K562 (cell line): ENCODE measurements at regions not wholly inside any gene's neighbourhood (a gene's known extent, or its start where the extent isn't known, plus 50 kb on each side); places are given as distances from the start of the nearest gene placed in this dataset.

ENCODE experiments used
- ATAC-seq: fragments of 200-7000 bp; cut with Tn5 transposase; 3 replicates; pipeline ENCODE4 v1.9.1; 2020; ENCODE audit warnings: moderate library complexity
- BruUV-seq: library from RNA; stranded (reverse); fragments of 400-500 nt; replicated peaks from 2 replicates; lab custom pipeline; 2021; lab: Mats Ljungman, UMichigan
- CTCF ChIA-PET: fragments of 300-600 bp; formaldehyde crosslinking; extraction: SDS; loops from one replicate; lab custom pipeline; 2021; ENCODE audit warnings: low intra/inter-chr PET ratio; lab: Yijun Ruan, JAX
- POLR2A ChIA-PET: fragments of 300-600, 350-650 bp; sonication (Branson Sonifier 250); formaldehyde crosslinking; extraction: SDS; loops from one replicate; lab custom pipeline; 2021; ENCODE audit warnings: antibody characterized with exemption, inconsistent platforms; lab: Yijun Ruan, JAX
- DNase-seq, 4 experiments: peaks; one replicate each; pipeline versions ENCODE4 v3.0.0 to v3.0.0-alpha.2; 2011 to 2018; ENCODE audit warnings: low spot score in 3 of 4, mixed read lengths in 3 of 4; ENCODE audit errors: extremely low read depth in 1 of 4
- FAIRE-seq: peaks from 2 replicates; lab custom pipeline; 2011; peaks lifted over from hg19 to GRCh38; lab: Jason Lieb, UNC
- H2AFZ ChIP-seq: 2 replicates; pipeline ENCODE4 v1.6.0; 2011; ENCODE audit warnings: low read depth, low read length, control low read depth, inconsistent platforms
- H3K27ac ChIP-seq: fragments of 200-600 bp; 3 replicates; pipeline ENCODE4 v1.8.0; 2011; ENCODE audit warnings: low read depth, mild to moderate bottlenecking, control low read depth, inconsistent platforms, low read length, moderate library complexity, mixed read lengths; ENCODE audit errors: extremely low read depth
- H3K27me3 ChIP-seq, 2 experiments: fragments of 300-600 bp in 1 of 2; 2 replicates in 1 of 2; 3 replicates in 1 of 2; pipeline versions ENCODE4 v1.6.0 to v1.8.0; 2011; ENCODE audit warnings: inconsistent platforms in 2 of 2, low read length in 2 of 2, mild to moderate bottlenecking in 1 of 2, mixed read lengths in 1 of 2, moderate library complexity in 1 of 2; ENCODE audit not compliant: control insufficient read depth in 2 of 2, insufficient read depth in 2 of 2
- H3K36me3 ChIP-seq: fragments of 300-600 bp; 3 replicates; pipeline ENCODE4 v1.8.0; 2011; ENCODE audit warnings: mild to moderate bottlenecking, low read length, inconsistent platforms; ENCODE audit not compliant: control insufficient read depth, insufficient read depth
- H3K4me1 ChIP-seq, 2 experiments: fragments of 200-600 bp in 1 of 2; replicated peaks in 1 of 2; 2 replicates in 1 of 2; 3 replicates in 1 of 2; pipeline versions ENCODE4 v1.5.1 to v1.8.0; 2011; ENCODE audit warnings: inconsistent platforms in 2 of 2, low read length in 2 of 2, mild to moderate bottlenecking in 1 of 2, mixed read lengths in 1 of 2, moderate library complexity in 1 of 2; ENCODE audit not compliant: control insufficient read depth in 2 of 2, insufficient read depth in 2 of 2
- H3K4me2 ChIP-seq: 2 replicates; pipeline ENCODE4 v1.6.1; 2011; ENCODE audit warnings: low read length, control low read depth, inconsistent platforms, mixed read lengths; ENCODE audit not compliant: insufficient read depth
- H3K4me3 ChIP-seq: fragments of 200-600 bp; sonication (generic), shearing (Covaris generic); 2 replicates; pipeline ENCODE4 v1.5.1; 2016; ENCODE audit warnings: control low read depth, inconsistent platforms
- H3K79me2 ChIP-seq: fragments of 200-600 bp; 3 replicates; pipeline ENCODE4 v1.8.0; 2011; ENCODE audit warnings: low read length, inconsistent platforms; ENCODE audit not compliant: control insufficient read depth, insufficient read depth
- H3K9ac ChIP-seq, 2 experiments: 2 replicates each; pipeline versions ENCODE4 v1.6.0 to v1.6.1; 2011; ENCODE audit warnings: low read depth in 2 of 2, low read length in 2 of 2, control low read depth in 1 of 2, inconsistent platforms in 1 of 2, mild to moderate bottlenecking in 1 of 2, mixed read lengths in 1 of 2; ENCODE audit not compliant: insufficient read depth in 1 of 2
- H3K9me1 ChIP-seq: one replicate; pipeline ENCODE4 v1.6.0; 2011; ENCODE audit warnings: inconsistent platforms, mild to moderate bottlenecking, low read length, moderate library complexity; ENCODE audit not compliant: control insufficient read depth, insufficient read depth
- H3K9me3 ChIP-seq: replicated peaks from 2 replicates; pipeline ENCODE4 v1.5.1; 2011; ENCODE audit warnings: low read depth, low read length, inconsistent platforms; ENCODE audit not compliant: control insufficient read depth, insufficient read depth
- H4K20me1 ChIP-seq: replicated peaks from 2 replicates; pipeline ENCODE4 v1.6.1; 2011; ENCODE audit warnings: low read length, inconsistent platforms, mixed read lengths; ENCODE audit not compliant: control insufficient read depth, insufficient read depth
- CHD1 ChIP-seq: fragments of 200-600 bp; sonication (generic); IDR thresholded peaks from one replicate; pipeline ENCODE4 v1.6.1; 2012; ENCODE audit warnings: mild to moderate bottlenecking, moderate library complexity, low read length, inconsistent platforms
- DPF2 ChIP-seq: fragments of 450-650 bp; IDR thresholded peaks from 2 replicates; pipeline ENCODE4 v1.6.1; 2016
- ETS2 ChIP-seq: IDR thresholded peaks from 2 replicates; pipeline ENCODE4 v1.6.1; 2016; ENCODE audit warnings: borderline replicate concordance, missing genetic modification characterization, mild to moderate bottlenecking, moderate library complexity, missing compliant biosample characterization; ENCODE audit not compliant: poor library complexity, severe bottlenecking
- FOXK1 ChIP-seq: sonication (generic); formaldehyde crosslinking; IDR thresholded peaks from 2 replicates; pipeline ENCODE4 v1.8.0; 2022; ENCODE audit warnings: missing genetic modification reagents, mild to moderate bottlenecking, borderline replicate concordance
- GABPA ChIP-seq: fragments of 200-800 bp; sonication (Bioruptor generic); conservative IDR thresholded peaks from 2 replicates; pipeline ENCODE4 v1.6.1; 2016; ENCODE audit warnings: low read depth, missing genetic modification characterization, missing compliant biosample characterization
- NFIX ChIP-seq: fragments of 250-450 bp; sonication (Bioruptor Pico); IDR thresholded peaks from 2 replicates; pipeline ENCODE4 v1.4.0; 2020; ENCODE audit warnings: low read depth, mild to moderate bottlenecking, moderate library complexity
- RAD21 ChIP-seq, 2 experiments: fragments of 250-450 bp in 1 of 2; fragments of 450-650 bp in 1 of 2; sonication (Bioruptor Pico) in 1 of 2; formaldehyde crosslinking in 1 of 2; IDR thresholded peaks in 1 of 2; conservative IDR thresholded peaks in 1 of 2; 2 replicates each; pipeline versions ENCODE4 v1.4.0 to v1.8.0; 2020 to 2022; ENCODE audit warnings: mild to moderate bottlenecking in 2 of 2, moderate library complexity in 1 of 2
- RFX1 ChIP-seq: fragments of 450-650 bp; IDR thresholded peaks from 2 replicates; pipeline ENCODE4 v1.6.1; 2016; ENCODE audit warnings: mild to moderate bottlenecking, moderate library complexity
- SMAD2 ChIP-seq: fragments of 150-350 bp; IDR thresholded peaks from 2 replicates; pipeline ENCODE4 v1.6.1; 2014; ENCODE audit warnings: low read depth, mild to moderate bottlenecking, low read length
- SNRNP70 ChIP-seq: fragments of 200-400 bp; formaldehyde crosslinking; optimal IDR thresholded peaks from 2 replicates; pipeline ENCODE3; 2017; ENCODE audit warnings: low read depth, low read length
- TEAD4 ChIP-seq, 2 experiments: sonication (generic) in 1 of 2; formaldehyde crosslinking in 1 of 2; IDR thresholded peaks; 2 replicates each; pipeline versions ENCODE4 v1.6.1 to v1.8.0; 2012 to 2022; ENCODE audit warnings: borderline replicate concordance in 1 of 2, inconsistent platforms in 1 of 2, low read length in 1 of 2, mild to moderate bottlenecking in 1 of 2, missing genetic modification reagents in 1 of 2
- WHSC1 ChIP-seq: IDR thresholded peaks from one replicate; pipeline ENCODE4 v1.6.1; 2012; ENCODE audit warnings: low read length, control low read depth, inconsistent platforms
- ZFPM2 ChIP-seq: fragments of 250-450 bp; sonication (Bioruptor Pico); IDR thresholded peaks from 2 replicates; pipeline ENCODE4 v1.5.1; 2022; ENCODE audit warnings: mild to moderate bottlenecking
- ZNF184 ChIP-seq: sonication (generic); formaldehyde crosslinking; IDR thresholded peaks from 2 replicates; pipeline ENCODE4 v1.5.0; 2020; ENCODE audit warnings: missing genetic modification reagents
- ZNF384 ChIP-seq: IDR thresholded peaks from 2 replicates; pipeline ENCODE4 v1.6.1; 2012; ENCODE audit warnings: low read depth, low read length, improper control_type of control experiment
- ZNF668 ChIP-seq: fragments of 250-450 bp; sonication (Bioruptor Pico); IDR thresholded peaks from 2 replicates; pipeline ENCODE4 v1.8.0; 2022; ENCODE audit warnings: mild to moderate bottlenecking, inconsistent platforms
- WGBS: fragments of 100-300 bp; shearing (Covaris generic); methylation state at CpG from one replicate; pipeline ENCODE4 v1.1.6; 2016; ENCODE audit warnings: low coverage, mixed read lengths; ENCODE audit not compliant: insufficient coverage; ENCODE audit errors: missing lambda C conversion rate; 5-methylcytosine and 5-hydroxymethylcytosine counted together
- in situ Hi-C: fragments of 300-500 bp; cut with MboI; formaldehyde crosslinking; loops from 4 replicates; pipeline ENCODE4 v1.15.0; 2018; ENCODE audit warnings: inconsistent platforms, mixed read lengths
- intact Hi-C: fragments of 100-400 bp; cut with micrococcal nuclease; formaldehyde crosslinking; loops from 2 replicates; pipeline ENCODE4 v1.14.2; 2022
- TF ChIP-seq, protein P1 (sequence below): IDR thresholded peaks from 3 replicates; pipeline ENCODE4 v1.6.1; 2011; ENCODE audit warnings: borderline replicate concordance, mild to moderate bottlenecking, moderate library complexity; ENCODE audit not compliant: insufficient read length; ENCODE audit errors: extremely low read depth

DNA sequence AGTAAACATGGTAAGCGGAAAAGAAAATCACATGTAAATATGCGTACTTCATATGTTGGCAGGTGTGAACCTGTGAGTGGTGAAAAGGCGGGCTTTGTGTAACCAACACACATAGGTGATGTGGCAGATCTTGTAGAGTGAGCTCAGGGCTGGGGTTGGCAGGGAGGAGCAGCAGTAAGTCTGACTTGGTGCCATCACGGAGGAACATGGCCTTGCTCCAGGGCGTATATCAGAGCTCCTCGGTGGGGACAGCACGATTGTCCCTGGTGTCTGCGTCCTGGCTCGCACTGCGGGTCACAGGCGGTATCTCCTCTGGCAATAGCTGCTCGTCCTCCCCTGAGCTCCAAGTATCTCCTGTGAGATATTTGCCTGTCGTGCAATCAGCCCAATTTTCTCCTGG is 733.6 kb downstream of the TRIML1 start (continued):
- TF ChIP-seq ETS2 (tag) = no peak
- no peak for TF ChIP-seq DPF2
- no peak for TF ChIP-seq WHSC1
- TF ChIP-seq RFX1 = no peak
- TF ChIP-seq NFIX (CRISPR knock-in tag) = no peak
- TF ChIP-seq SNRNP70 = no peak
- TF ChIP-seq, protein P1, sequence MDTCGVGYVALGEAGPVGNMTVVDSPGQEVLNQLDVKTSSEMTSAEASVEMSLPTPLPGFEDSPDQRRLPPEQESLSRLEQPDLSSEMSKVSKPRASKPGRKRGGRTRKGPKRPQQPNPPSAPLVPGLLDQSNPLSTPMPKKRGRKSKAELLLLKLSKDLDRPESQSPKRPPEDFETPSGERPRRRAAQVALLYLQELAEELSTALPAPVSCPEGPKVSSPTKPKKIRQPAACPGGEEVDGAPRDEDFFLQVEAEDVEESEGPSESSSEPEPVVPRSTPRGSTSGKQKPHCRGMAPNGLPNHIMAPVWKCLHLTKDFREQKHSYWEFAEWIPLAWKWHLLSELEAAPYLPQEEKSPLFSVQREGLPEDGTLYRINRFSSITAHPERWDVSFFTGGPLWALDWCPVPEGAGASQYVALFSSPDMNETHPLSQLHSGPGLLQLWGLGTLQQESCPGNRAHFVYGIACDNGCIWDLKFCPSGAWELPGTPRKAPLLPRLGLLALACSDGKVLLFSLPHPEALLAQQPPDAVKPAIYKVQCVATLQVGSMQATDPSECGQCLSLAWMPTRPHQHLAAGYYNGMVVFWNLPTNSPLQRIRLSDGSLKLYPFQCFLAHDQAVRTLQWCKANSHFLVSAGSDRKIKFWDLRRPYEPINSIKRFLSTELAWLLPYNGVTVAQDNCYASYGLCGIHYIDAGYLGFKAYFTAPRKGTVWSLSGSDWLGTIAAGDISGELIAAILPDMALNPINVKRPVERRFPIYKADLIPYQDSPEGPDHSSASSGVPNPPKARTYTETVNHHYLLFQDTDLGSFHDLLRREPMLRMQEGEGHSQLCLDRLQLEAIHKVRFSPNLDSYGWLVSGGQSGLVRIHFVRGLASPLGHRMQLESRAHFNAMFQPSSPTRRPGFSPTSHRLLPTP = no peak
- no peak for TF ChIP-seq ZNF184 (CRISPR knock-in tag)

DNA sequence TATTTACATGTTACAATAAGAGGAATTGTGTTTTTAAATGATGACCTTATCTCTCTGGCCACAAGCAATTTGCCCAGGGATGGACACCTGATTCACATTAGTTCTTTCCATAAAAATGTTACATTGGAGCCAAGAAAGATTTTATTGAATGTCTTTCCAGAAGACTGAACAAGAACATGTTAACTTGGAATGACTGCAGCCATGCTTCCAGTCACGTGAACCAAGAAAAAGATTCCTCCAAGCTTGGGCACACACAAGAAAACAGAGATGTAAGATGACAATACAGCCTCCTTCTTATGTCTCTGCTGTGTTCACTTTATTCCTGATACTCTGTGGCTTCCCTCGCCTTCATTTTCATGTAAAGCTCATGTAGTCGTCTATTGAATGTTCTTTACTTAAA is 737.6 kb downstream of the TRIML1 start:
- ChIA-PET POLR2A (no interaction called here), CTCF (no interaction called here)
- WGBS = 0% methylated on average over 3 of the region's 3 CpGs
- H3K27ac ChIP-seq = no peak overlapping the region
- intact Hi-C loops (no loop called here), in situ Hi-C loops (no loop called here)
- no peak overlapping the region for H3K4me2 ChIP-seq
- no TSS peak for BruUV-seq
- H3K9ac ChIP-seq = no peak overlapping the region
- no peaks in the 10 kb centered on the region for H3K27me3 ChIP-seq
- H3K9me3 ChIP-seq = no peaks in the 10 kb centered on the region
- FAIRE-seq (no peak), ATAC-seq (no peak), DNase-seq (no peak)
- no peak overlapping the region for H2AFZ ChIP-seq
- no peak overlapping the region for H3K4me3 ChIP-seq
- no peaks in the 10 kb centered on the region for H3K9me1 ChIP-seq
- no peaks in the 10 kb centered on the region for H3K79me2 ChIP-seq
- no peaks in the 10 kb centered on the region for H3K4me1 ChIP-seq
- TF ChIP-seq FOXK1 (CRISPR knock-in tag) (no peak), ZNF668 (CRISPR knock-in tag) (no peak), GABPA (no peak), ZNF384 (no peak), RAD21 (CRISPR knock-in tag; conservative IDR thresholded peaks at IDR 0.05 in 1 of 2, IDR thresholded peaks at IDR 0.05 in 1 of 2) (no peak), TEAD4 (IDR thresholded peaks at IDR 0.05; ENCODE audit: low read length) (no peak), TEAD4 (CRISPR knock-in tag; IDR thresholded peaks at IDR 0.05; ENCODE audit: borderline replicate concordance) (no peak), ZFPM2 (no peak), SMAD2 (no peak), CHD1 (no peak)
- H3K36me3 ChIP-seq = no peaks in the 10 kb centered on the region
- no peaks in the 10 kb centered on the region for H4K20me1 ChIP-seq
